ENCODE measurements at regions not wholly inside any gene's neighbourhood (a gene's known extent, or its start where the extent isn't known, plus 50 kb on each side); places are given as distances from the start of the nearest gene placed in this dataset.

DNA sequence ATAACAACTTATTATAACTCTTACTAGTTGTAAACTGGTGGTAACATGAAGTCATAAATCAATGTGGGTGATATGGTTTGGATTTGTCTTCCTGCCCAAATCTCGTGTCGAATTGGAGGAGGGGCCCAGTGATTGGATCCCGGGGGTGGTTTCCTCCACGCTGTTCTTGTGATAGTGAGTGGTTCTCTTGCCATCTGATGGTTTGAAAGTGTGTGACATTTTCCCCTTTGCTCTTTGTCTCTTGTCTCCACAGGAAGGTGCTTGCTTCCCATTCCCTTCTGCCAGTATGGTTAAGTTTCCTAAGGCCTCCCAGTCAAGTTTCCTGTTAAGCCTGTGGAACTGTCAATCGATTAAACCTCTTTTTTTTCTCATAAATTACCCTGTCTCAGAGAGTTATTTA lies 321.6 kb downstream of the DSEL start:
- TF ChIP-seq, protein P1, sequence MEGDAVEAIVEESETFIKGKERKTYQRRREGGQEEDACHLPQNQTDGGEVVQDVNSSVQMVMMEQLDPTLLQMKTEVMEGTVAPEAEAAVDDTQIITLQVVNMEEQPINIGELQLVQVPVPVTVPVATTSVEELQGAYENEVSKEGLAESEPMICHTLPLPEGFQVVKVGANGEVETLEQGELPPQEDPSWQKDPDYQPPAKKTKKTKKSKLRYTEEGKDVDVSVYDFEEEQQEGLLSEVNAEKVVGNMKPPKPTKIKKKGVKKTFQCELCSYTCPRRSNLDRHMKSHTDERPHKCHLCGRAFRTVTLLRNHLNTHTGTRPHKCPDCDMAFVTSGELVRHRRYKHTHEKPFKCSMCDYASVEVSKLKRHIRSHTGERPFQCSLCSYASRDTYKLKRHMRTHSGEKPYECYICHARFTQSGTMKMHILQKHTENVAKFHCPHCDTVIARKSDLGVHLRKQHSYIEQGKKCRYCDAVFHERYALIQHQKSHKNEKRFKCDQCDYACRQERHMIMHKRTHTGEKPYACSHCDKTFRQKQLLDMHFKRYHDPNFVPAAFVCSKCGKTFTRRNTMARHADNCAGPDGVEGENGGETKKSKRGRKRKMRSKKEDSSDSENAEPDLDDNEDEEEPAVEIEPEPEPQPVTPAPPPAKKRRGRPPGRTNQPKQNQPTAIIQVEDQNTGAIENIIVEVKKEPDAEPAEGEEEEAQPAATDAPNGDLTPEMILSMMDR (IDR thresholded peaks at IDR 0.05): no peak
- TF ChIP-seq POLR2A (IDR thresholded peaks at IDR 0.05): no peak
